GM20431 (cell line): ENCODE measurements at regions not wholly inside any gene's neighbourhood (a gene's known extent, or its start where the extent isn't known, plus 50 kb on each side); places are given as distances from the start of the nearest gene placed in this dataset.
"Not testable (repeated sequence)": the region's sequence is repeated elsewhere in the genome, so short reads cannot be mapped to it uniquely, and the experiment has no call there.

ENCODE experiments used
- in situ Hi-C: fragments of 300-500 bp; cut with MseI, MboI; formaldehyde crosslinking; loops from one replicate; pipeline ENCODE4 v1.15.0; 2020; ENCODE audit warnings: low sequenced_read_pairs; ENCODE audit not compliant: unreplicated experiment

DNA sequence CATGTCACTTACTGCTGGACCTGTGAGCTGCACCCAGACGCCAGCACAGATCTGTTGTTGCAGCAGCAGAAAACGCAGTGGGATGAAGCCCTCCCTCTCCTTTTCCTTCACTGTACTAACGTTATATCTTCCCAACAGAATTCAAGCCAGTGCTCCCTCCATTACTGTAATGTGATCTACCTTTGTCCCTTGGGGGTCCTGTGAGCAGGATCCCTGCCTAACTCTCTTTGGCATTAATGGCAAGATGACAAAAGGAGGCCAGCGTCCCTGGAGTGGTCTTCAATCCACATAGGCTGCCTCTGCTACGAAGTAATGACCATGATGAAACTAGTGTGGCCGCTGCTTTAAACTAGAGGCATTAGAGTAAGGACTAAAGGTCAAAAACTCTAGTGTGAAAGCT lies 69.3 kb upstream of the SOX14 start:
- in situ Hi-C loops = loop anchor here (25.0 kb wide), 1 partner anchor 583 kb away; no protein-coding TSS in a partner anchor

GRCh38 chr3:137695351-137695750 lies 68.8 kb upstream of the SOX14 start:
- in situ Hi-C loops = loop anchor here (25.0 kb wide), 1 partner anchor 583 kb away; no protein-coding TSS in a partner anchor

DNA sequence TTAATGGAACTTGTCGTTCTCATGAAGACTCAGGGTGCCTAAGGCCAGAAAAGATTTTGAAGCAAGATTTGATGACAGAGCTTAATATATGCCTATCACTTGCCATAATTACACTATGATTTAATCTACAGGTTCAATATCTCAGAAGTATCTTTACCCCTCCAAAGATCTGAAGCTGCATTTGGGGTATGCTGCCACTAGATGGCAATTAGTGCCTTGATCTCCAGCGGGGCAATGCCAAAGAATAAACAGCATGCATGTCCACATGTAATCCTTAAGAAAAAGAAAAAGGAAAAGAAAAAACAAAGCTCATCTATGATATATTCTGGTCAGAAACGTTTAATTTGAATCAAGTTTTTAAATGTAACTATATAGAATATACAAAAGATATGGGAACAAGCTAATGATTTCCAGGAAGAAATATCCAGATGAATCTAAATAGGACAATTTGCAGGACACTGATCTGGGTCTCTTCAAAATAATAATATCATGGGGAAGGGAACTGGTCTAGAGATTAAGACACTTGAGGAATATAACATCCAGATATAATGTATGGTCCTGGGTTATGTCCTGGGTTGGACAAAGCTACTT lies 55.0 kb upstream of the SOX14 start:
- in situ Hi-C loops = no loop called here

DNA sequence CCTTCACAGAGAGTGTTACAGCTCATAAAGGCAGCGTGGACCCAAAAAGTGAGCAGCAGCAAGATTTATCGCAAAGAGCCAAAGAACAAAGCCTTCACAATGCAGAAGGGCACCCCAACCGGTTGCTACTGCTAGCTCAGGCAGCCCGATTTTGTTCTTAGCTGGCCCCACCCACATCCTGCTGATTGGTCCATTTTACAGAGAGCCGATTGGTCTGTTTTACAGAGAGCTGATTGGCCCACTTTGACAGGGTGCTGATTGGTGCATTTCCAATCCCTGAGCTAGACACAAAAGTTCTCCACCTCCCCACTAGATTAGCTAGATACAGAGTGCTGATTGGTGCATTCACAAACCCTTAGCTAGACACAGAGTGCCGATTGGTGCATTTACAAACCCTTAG lies 50.1 kb upstream of the SOX14 start:
- in situ Hi-C loops = not testable (repeated sequence)
